Keratinocyte (primary cell): ENCODE measurements at regions not wholly inside any gene's neighbourhood (a gene's known extent, or its start where the extent isn't known, plus 50 kb on each side); places are given as distances from the start of the nearest gene placed in this dataset.

ENCODE experiments used
- EZH2 ChIP-seq: IDR thresholded peaks from one replicate; pipeline ENCODE4 v1.6.1; 2012; ENCODE audit warnings: inconsistent platforms, mild to moderate bottlenecking, low read length, moderate library complexity
- TF ChIP-seq, protein P1 (sequence below), 3 experiments: IDR thresholded peaks in 1 of 3; conservative IDR thresholded peaks in 1 of 3; optimal IDR thresholded peaks in 1 of 3; 2 replicates in 2 of 3; 3 replicates in 1 of 3; pipeline versions ENCODE3 to v1.5.1; 2011; ENCODE audit warnings: low read length in 3 of 3, mild to moderate bottlenecking in 3 of 3, moderate library complexity in 2 of 3, control low read depth in 1 of 3, inconsistent platforms in 1 of 3; ENCODE audit not compliant: insufficient read depth in 2 of 3; ENCODE audit errors: extremely low read depth in 1 of 3

DNA sequence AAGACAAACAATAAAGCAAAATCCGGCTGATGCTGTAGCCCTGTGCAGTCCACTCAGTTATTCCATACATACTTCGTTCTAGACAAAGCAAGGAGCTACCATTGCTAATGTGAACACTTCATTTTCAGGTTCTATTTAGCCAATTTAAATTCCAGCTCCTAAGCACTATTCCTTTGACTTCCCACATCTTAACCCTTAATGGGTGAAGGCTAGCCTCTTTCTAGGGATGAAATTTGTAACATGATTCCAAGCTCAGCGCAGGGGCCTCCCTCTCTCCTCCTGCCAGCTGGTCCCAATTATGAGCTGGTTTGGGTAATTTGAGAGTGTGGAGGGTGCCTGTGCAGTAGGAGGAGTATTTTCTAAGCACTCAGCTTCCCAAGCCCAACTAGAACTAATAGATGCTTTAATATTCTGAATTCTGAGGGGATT is 53.9 kb upstream of the PTGFRN start:
- TF ChIP-seq, protein P1, sequence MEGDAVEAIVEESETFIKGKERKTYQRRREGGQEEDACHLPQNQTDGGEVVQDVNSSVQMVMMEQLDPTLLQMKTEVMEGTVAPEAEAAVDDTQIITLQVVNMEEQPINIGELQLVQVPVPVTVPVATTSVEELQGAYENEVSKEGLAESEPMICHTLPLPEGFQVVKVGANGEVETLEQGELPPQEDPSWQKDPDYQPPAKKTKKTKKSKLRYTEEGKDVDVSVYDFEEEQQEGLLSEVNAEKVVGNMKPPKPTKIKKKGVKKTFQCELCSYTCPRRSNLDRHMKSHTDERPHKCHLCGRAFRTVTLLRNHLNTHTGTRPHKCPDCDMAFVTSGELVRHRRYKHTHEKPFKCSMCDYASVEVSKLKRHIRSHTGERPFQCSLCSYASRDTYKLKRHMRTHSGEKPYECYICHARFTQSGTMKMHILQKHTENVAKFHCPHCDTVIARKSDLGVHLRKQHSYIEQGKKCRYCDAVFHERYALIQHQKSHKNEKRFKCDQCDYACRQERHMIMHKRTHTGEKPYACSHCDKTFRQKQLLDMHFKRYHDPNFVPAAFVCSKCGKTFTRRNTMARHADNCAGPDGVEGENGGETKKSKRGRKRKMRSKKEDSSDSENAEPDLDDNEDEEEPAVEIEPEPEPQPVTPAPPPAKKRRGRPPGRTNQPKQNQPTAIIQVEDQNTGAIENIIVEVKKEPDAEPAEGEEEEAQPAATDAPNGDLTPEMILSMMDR (optimal IDR thresholded peaks at IDR 0.05 in 1 of 3, IDR thresholded peaks at IDR 0.05 in 1 of 3, conservative IDR thresholded peaks at IDR 0.05 in 1 of 3; ENCODE audit: extremely low read depth in 1 of 3, insufficient read depth in 2 of 3, low read length in 3 of 3), result no peak
- TF ChIP-seq EZH2, result no peak
